MCF 10A (cell line): ENCODE measurements at regions not wholly inside any gene's neighbourhood (a gene's known extent, or its start where the extent isn't known, plus 50 kb on each side); places are given as distances from the start of the nearest gene placed in this dataset.

Experiments used
- BruUV-seq: library from RNA; stranded (reverse); fragments of 400-500 nt; replicated peaks from 2 replicates; lab custom pipeline; 2021; lab: Mats Ljungman, UMichigan
- CTCF ChIA-PET: fragments of 300-600 bp; sonication (Branson Sonifier 250); formaldehyde crosslinking; extraction: SDS; loops from one replicate; lab custom pipeline; 2021; ENCODE audit warnings: antibody characterized with exemption, inconsistent platforms; lab: Yijun Ruan, JAX
- POLR2A ChIA-PET: fragments of 300-600, 350-650 bp; sonication (Branson Sonifier 250); formaldehyde crosslinking; extraction: SDS; loops from one replicate; lab custom pipeline; 2020; ENCODE audit warnings: antibody characterized with exemption, inconsistent platforms; lab: Yijun Ruan, JAX
- DNase-seq: peaks from one replicate; pipeline ENCODE4 v3.0.0-alpha.2; 2018; ENCODE audit not compliant: unreplicated experiment
- H3K27ac Mint-ChIP-seq: one replicate; pipeline ENCODE4 v1.8.0; 2022; ENCODE audit warnings: mild to moderate bottlenecking, low read depth, mixed read lengths; ENCODE audit not compliant: unreplicated experiment
- H3K27me3 Mint-ChIP-seq: one replicate; pipeline ENCODE4 v1.8.0; 2022; ENCODE audit warnings: mixed read lengths; ENCODE audit not compliant: insufficient read depth, unreplicated experiment
- H3K36me3 Mint-ChIP-seq: one replicate; pipeline ENCODE4 v1.8.0; 2022; ENCODE audit warnings: mild to moderate bottlenecking, moderate library complexity, mixed read lengths; ENCODE audit not compliant: insufficient read depth, unreplicated experiment
- H3K4me1 Mint-ChIP-seq: one replicate; pipeline ENCODE4 v1.8.0; 2022; ENCODE audit warnings: mixed read lengths; ENCODE audit not compliant: insufficient read depth, unreplicated experiment
- H3K4me3 Mint-ChIP-seq: one replicate; pipeline ENCODE4 v1.8.0; 2022; ENCODE audit warnings: mild to moderate bottlenecking, moderate library complexity, mixed read lengths; ENCODE audit not compliant: unreplicated experiment
- H3K9me3 Mint-ChIP-seq: one replicate; pipeline ENCODE4 v1.8.0; 2022; ENCODE audit warnings: mixed read lengths; ENCODE audit not compliant: unreplicated experiment
- CTCF ChIP-seq: fragments of 200-600 bp; IDR thresholded peaks from one replicate; pipeline ENCODE4 v1.8.0; 2022; ENCODE audit warnings: antibody characterized with exemption, mild to moderate bottlenecking; ENCODE audit not compliant: unreplicated experiment
- intact Hi-C: fragments of 100-400 bp; cut with micrococcal nuclease; formaldehyde crosslinking; loops from 2 replicates; pipeline ENCODE4 v1.14.1; 2022

GRCh38 chr7:106524690-106525059 lies 136.3 kb downstream of the CCDC71L start:
- CTCF ChIA-PET: interaction anchor here (0.9 to 1.2 kb wide), 2 partner anchors 18 to 212 kb away, joined by 3 to 5 read pairs; no protein-coding TSS in a partner anchor
- H3K4me3 Mint-ChIP-seq: no peak overlapping the region
- no peaks in the 10 kb centered on the region for H3K36me3 Mint-ChIP-seq
- H3K27ac Mint-ChIP-seq: no peak overlapping the region
- H3K4me1 Mint-ChIP-seq: no peaks in the 10 kb centered on the region
- TF ChIP-seq CTCF: no peak
- no peak for DNase-seq
- H3K27me3 Mint-ChIP-seq: peaks cover 2% of the 10 kb centered on the region
- intact Hi-C loops: no loop called here
- BruUV-seq: no TSS peak
- H3K9me3 Mint-ChIP-seq: no peaks in the 10 kb centered on the region
- POLR2A ChIA-PET: no interaction called here

GRCh38 chr7:106523482-106523881 lies 137.5 kb downstream of the CCDC71L start:
- Mint-ChIP-seq H3K27me3 (peaks cover 14% of the 10 kb centered on the region), H3K27ac (no peak overlapping the region), H3K9me3 (no peaks in the 10 kb centered on the region), H3K4me1 (no peaks in the 10 kb centered on the region), H3K4me3 (no peak overlapping the region), H3K36me3 (no peaks in the 10 kb centered on the region)
- CTCF ChIA-PET: interaction anchor here (0.7 kb wide), 1 partner anchor 25 kb away, joined by 3 read pairs; no protein-coding TSS in a partner anchor
- intact Hi-C loops: no loop called here
- BruUV-seq: no TSS peak
- POLR2A ChIA-PET: no interaction called here
- TF ChIP-seq CTCF: no peak
- peak; percentile 16 for DNase-seq

- Mint-ChIP-seq H3K4me3 (no peak overlapping the region), H3K9me3 (no peaks in the 10 kb centered on the region), H3K4me1 (no peaks in the 10 kb centered on the region), H3K27ac (no peak overlapping the region), H3K27me3 (peaks cover 21% of the 10 kb centered on the region), H3K36me3 (no peaks in the 10 kb centered on the region)
- no peak for TF ChIP-seq CTCF
- ChIA-PET CTCF (no interaction called here), POLR2A (no interaction called here)
- no peak for DNase-seq
- intact Hi-C loops: no loop called here
- no TSS peak for BruUV-seq
Observed at GRCh38 chr7:106522696-106523095, 138.3 kb downstream of the CCDC71L start.

GRCh38 chr7:106521541-106521940 lies 139.4 kb downstream of the CCDC71L start:
- POLR2A ChIA-PET: no interaction called here
- peaks cover 33% of the 10 kb centered on the region for H3K27me3 Mint-ChIP-seq
- H3K36me3 Mint-ChIP-seq: no peaks in the 10 kb centered on the region
- no peaks in the 10 kb centered on the region for H3K4me1 Mint-ChIP-seq
- no peak overlapping the region for H3K4me3 Mint-ChIP-seq
- intact Hi-C loops: no loop called here
- DNase-seq: no peak
- no TSS peak for BruUV-seq
- TF ChIP-seq CTCF: no peak
- no peaks in the 10 kb centered on the region for H3K9me3 Mint-ChIP-seq
- no peak overlapping the region for H3K27ac Mint-ChIP-seq
- CTCF ChIA-PET: interaction anchor here (0.6 kb wide), 1 partner anchor 35 kb away, joined by 3 read pairs; no protein-coding TSS in a partner anchor
